Liver (tissue), 3 donors: ENCODE measurements at regions not wholly inside any gene's neighbourhood (a gene's known extent, or its start where the extent isn't known, plus 50 kb on each side); places are given as distances from the start of the nearest gene placed in this dataset.
"Not testable (repeated sequence)": the region's sequence is repeated elsewhere in the genome, so short reads cannot be mapped to it uniquely, and the experiment has no call there.

Source experiments
- HNF4A ChIP-seq, 2 donors: conservative IDR thresholded peaks; 2 replicates each; pipeline ENCODE4 v1.6.1; 2016; ENCODE audit warnings: antibody characterized with exemption in 2 of 2, mild to moderate bottlenecking in 2 of 2
- MAX ChIP-seq: IDR thresholded peaks from 2 replicates; pipeline ENCODE4 v1.6.1; 2016; ENCODE audit warnings: antibody characterized with exemption
- SP1 ChIP-seq: IDR thresholded peaks from 2 replicates; pipeline ENCODE4 v1.6.1; 2018; ENCODE audit warnings: antibody characterized with exemption, mild to moderate bottlenecking
- TF ChIP-seq, protein P1 (sequence below): fragments of 150-350 bp; IDR thresholded peaks from 2 replicates; pipeline ENCODE4 v1.5.1; 2017; ENCODE audit warnings: improper control_type of control experiment, low read depth, low read length; ENCODE audit not compliant: missing input control
- donor health status: healthy.
- donor health status: healthy.

GRCh38 chr13:18773988-18774387, 407.6 kb downstream of the TUBA3C start:
- not testable (repeated sequence) for TF ChIP-seq MAX; HNF4A (conservative IDR thresholded peaks at IDR 0.05); SP1
- TF ChIP-seq, protein P1, sequence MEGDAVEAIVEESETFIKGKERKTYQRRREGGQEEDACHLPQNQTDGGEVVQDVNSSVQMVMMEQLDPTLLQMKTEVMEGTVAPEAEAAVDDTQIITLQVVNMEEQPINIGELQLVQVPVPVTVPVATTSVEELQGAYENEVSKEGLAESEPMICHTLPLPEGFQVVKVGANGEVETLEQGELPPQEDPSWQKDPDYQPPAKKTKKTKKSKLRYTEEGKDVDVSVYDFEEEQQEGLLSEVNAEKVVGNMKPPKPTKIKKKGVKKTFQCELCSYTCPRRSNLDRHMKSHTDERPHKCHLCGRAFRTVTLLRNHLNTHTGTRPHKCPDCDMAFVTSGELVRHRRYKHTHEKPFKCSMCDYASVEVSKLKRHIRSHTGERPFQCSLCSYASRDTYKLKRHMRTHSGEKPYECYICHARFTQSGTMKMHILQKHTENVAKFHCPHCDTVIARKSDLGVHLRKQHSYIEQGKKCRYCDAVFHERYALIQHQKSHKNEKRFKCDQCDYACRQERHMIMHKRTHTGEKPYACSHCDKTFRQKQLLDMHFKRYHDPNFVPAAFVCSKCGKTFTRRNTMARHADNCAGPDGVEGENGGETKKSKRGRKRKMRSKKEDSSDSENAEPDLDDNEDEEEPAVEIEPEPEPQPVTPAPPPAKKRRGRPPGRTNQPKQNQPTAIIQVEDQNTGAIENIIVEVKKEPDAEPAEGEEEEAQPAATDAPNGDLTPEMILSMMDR = not testable (repeated sequence)
